ENCODE measurements at regions not wholly inside any gene's neighbourhood (a gene's known extent, or its start where the extent isn't known, plus 50 kb on each side); places are given as distances from the start of the nearest gene placed in this dataset.

DNA sequence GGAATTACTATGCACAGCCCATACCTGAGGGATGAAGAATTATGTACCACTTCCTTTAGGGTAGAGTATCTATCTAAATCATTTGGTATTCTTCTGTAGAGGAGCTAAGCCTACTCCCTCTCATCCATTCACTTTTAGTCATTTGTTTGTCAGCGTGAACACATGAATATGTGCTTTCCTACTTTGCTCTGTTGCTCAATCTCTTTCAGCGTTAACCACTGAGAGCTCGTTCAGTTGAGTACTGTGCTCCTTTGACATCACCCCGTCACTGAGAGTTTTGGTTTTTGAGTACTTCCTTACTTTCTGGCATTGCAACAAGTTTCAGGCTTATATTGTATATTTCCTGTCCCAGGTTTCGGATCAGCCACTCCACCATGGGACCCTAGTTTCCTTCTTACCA, 700.6 kb downstream of the NLGN4X start:
- no peak for TF ChIP-seq CTCF (conservative IDR thresholded peaks at IDR 0.05; ENCODE audit: low read depth, low read length)
- DNase-seq (ENCODE audit: low read depth) = no peak
- no peak overlapping the region for H3K4me3 ChIP-seq (ENCODE audit: low read depth, low read length)

- no peak overlapping the region for H3K4me3 ChIP-seq (ENCODE audit: low read depth, low read length)
- TF ChIP-seq CTCF (conservative IDR thresholded peaks at IDR 0.05; ENCODE audit: low read depth, low read length) = no peak
- no peak for DNase-seq (ENCODE audit: low read depth)
Observed at GRCh38 chrX:5526191-5526590, 702.5 kb downstream of the NLGN4X start.

DNA sequence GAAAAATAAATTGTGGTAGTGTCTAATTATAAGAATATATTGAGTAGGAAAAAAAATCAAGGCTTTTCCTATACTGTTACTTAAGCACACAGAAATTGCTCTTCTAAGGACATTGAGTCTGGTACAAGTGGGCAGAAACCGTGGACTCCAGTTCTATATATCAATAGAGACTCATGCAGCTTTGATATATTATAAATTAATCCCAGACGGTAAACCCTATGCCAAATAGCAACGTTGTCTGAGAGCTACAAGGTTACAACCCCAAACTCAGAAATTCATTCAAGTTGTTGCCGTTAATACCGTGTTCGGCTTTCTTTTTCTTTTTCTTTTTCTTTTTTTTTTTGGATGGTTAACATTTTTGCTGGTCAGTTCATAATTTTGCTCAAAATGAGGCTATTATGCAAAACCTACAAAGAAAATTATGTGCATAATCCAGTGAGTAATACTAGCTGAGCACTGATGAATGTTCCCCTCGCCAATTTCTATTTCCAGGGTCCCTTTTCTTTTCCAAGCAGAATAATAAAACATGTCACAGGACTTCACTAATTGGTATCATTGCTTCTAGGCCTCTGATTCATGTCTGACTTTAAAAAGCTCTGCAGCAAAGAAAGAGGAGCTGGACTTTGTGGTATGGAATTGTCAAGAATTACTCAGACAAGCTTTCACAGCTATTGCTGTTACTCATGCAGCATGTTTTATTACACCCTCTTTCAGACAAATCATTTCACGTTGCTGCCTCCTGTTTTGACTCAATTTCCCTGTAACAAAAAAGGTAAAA, 737.7 kb downstream of the NLGN4X start:
- no peak for TF ChIP-seq CTCF (conservative IDR thresholded peaks at IDR 0.05; ENCODE audit: low read depth, low read length)
- DNase-seq (ENCODE audit: low read depth) = no peak
- H3K4me3 ChIP-seq (ENCODE audit: low read depth, low read length) = no peak overlapping the region

DNA sequence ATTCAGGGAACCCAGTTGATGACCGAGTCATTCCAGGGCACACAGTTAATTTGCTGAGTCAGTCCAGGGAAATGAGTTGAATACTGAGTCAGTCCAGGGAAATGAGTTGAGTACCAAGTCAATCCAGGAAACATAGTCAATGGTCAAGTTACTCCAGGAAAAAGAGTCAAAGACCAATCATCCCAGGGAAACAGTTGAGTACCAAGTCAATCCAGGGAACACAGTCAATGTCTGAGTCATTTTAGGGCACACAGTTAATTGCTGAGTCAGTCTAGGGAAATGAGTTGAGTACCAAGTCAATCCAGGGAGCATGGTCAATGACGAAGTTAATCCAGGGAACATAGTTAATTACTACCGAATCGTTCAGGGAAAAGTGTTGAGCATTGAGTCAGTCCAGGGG, 754.4 kb downstream of the NLGN4X start:
- no peak for TF ChIP-seq CTCF (conservative IDR thresholded peaks at IDR 0.05; ENCODE audit: low read depth, low read length)
- no peak for DNase-seq (ENCODE audit: low read depth)
- no peak overlapping the region for H3K4me3 ChIP-seq (ENCODE audit: low read depth, low read length)

DNA sequence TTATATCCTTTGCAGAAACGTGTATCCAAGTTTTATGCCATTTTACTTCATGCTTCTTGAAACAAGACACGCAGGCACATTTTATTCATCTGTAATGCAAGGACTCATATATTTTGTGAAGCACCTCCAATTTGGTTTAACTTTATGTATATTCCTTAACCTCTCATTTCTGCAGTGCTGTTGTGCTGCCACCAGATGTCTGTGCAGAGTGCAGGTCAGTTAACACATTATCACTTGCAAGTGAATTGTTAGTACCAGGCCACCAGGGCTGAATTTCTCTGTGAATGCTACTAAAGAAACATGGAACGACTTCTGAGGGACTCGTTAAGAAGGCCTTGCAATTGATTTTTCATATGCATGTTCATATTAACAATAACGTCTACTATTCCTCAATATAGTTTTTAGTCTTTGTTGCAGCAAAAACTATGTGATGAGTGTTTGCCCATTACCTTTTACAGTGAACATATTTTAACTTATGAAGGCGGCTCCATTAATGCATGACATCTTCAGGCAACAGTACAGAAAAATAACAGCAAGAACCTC, 770.3 kb downstream of the NLGN4X start:
- H3K4me3 ChIP-seq (ENCODE audit: low read depth, low read length) = no peak overlapping the region
- no peak for DNase-seq (ENCODE audit: low read depth)
- TF ChIP-seq CTCF (conservative IDR thresholded peaks at IDR 0.05; ENCODE audit: low read depth, low read length) = no peak

DNA sequence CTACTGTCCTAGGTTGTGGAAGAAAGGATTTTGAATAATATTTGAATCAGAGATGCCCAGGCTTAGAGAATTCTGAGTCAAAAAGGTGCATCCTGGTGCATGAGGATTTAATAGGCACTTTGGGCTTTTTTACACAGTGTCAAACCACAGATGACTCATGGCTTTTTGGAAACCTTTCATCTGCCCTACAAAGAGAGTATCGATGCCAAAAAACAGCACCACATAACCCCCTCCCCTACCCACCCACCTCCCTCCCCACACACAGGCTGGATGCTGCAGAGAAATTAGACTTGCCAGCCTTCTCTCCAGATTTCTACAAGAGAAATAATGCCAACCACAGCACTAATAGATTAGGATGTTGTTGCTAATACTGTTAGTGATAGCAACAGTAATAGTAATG, 779.3 kb downstream of the NLGN4X start:
- no peak overlapping the region for H3K4me3 ChIP-seq (ENCODE audit: low read depth, low read length)
- TF ChIP-seq CTCF (conservative IDR thresholded peaks at IDR 0.05; ENCODE audit: low read depth, low read length) = no peak

GRCh38 chrX:5431823-5432222, 796.8 kb downstream of the NLGN4X start:
- DNase-seq (ENCODE audit: low read depth) = no peak
- no peak for TF ChIP-seq CTCF (conservative IDR thresholded peaks at IDR 0.05; ENCODE audit: low read depth, low read length)
- H3K4me3 ChIP-seq (ENCODE audit: low read depth, low read length) = no peak overlapping the region

More for the DNA sequence above, 779.3 kb downstream of the NLGN4X start:
- no peak for DNase-seq (ENCODE audit: low read depth)
